H1 (cell line): ENCODE measurements at regions not wholly inside any gene's neighbourhood (a gene's known extent, or its start where the extent isn't known, plus 50 kb on each side); places are given as distances from the start of the nearest gene placed in this dataset.

Experiments used
- CTCF ChIA-PET: fragments of 300-600 bp; sonication (Branson Sonifier 250); formaldehyde crosslinking; loops from one replicate; lab custom pipeline; 2021; ENCODE audit not compliant: partially characterized antibody; lab: Charles Lee
- POLR2A ChIA-PET: fragments of 300-600 bp; sonication (Branson Sonifier 250); formaldehyde crosslinking; loops from one replicate; lab custom pipeline; 2021; ENCODE audit warnings: inconsistent platforms; ENCODE audit not compliant: partially characterized antibody; lab: Charles Lee
- DNase-seq, 2 experiments: peaks; one replicate each; pipeline versions ENCODE4 v3.0.0 to v3.0.0-alpha.2; 2010 to 2022; ENCODE audit warnings: low spot score in 2 of 2, low read depth in 1 of 2, mixed read lengths in 1 of 2
- FAIRE-seq: peaks from 2 replicates; lab custom pipeline; 2011; peaks lifted over from hg19 to GRCh38; lab: Jason Lieb, UNC
- H2AFZ ChIP-seq: 2 replicates; pipeline ENCODE4 v1.8.1; 2012; ENCODE audit warnings: low read length, inconsistent platforms
- H2AK5ac ChIP-seq: 2 replicates; pipeline ENCODE4 v1.6.1; 2013; ENCODE audit warnings: low read depth, low read length
- H2BK120ac ChIP-seq: replicated peaks from 2 replicates; pipeline ENCODE3; 2013; ENCODE audit warnings: low read depth, low read length, inconsistent platforms
- H2BK12ac ChIP-seq: 2 replicates; pipeline ENCODE4 v1.6.1; 2013; ENCODE audit warnings: low read depth, low read length
- H2BK15ac ChIP-seq: 2 replicates; pipeline ENCODE4 v1.6.1; 2013; ENCODE audit warnings: low read length
- H2BK20ac ChIP-seq: 2 replicates; pipeline ENCODE4 v1.6.1; 2013; ENCODE audit warnings: low read length
- H2BK5ac ChIP-seq: 2 replicates; pipeline ENCODE4 v1.6.1; 2013; ENCODE audit warnings: low read depth, low read length
- H3K14ac ChIP-seq: 2 replicates; pipeline ENCODE4 v1.6.1; 2013; ENCODE audit warnings: inconsistent platforms; ENCODE audit not compliant: insufficient read length
- H3K18ac ChIP-seq: 2 replicates; pipeline ENCODE4 v1.6.1; 2013; ENCODE audit warnings: low read length; ENCODE audit errors: extremely low read depth
- H3K23ac ChIP-seq: 2 replicates; pipeline ENCODE4 v1.6.1; 2013; ENCODE audit warnings: inconsistent platforms; ENCODE audit not compliant: insufficient read length
- H3K23me2 ChIP-seq: 2 replicates; pipeline ENCODE4 v1.6.1; 2013; ENCODE audit warnings: low read depth, low read length
- H3K27ac ChIP-seq: 2 replicates; pipeline ENCODE4 v1.6.1; 2011; ENCODE audit warnings: low read depth, low read length, inconsistent platforms
- H3K27me3 ChIP-seq, 4 experiments: replicated peaks in 1 of 4; 1 replicate in 1 of 4; 2 replicates in 3 of 4; pipeline versions ENCODE4 v1.6.1 to v1.8.1; 2011 to 2013; ENCODE audit warnings: low read length in 3 of 4, mild to moderate bottlenecking in 3 of 4, inconsistent platforms in 2 of 4, mixed read lengths in 2 of 4, moderate library complexity in 1 of 4; ENCODE audit not compliant: control insufficient read depth in 3 of 4, insufficient read depth in 3 of 4; ENCODE audit errors: extremely low read depth in 1 of 4
- H3K36me3 ChIP-seq, 4 experiments: 2 replicates each; pipeline versions ENCODE4 v1.6.1 to v1.8.1; 2011 to 2013; ENCODE audit warnings: mild to moderate bottlenecking in 4 of 4, low read length in 3 of 4, moderate library complexity in 2 of 4, control low read depth in 1 of 4, inconsistent platforms in 1 of 4; ENCODE audit not compliant: insufficient read depth in 4 of 4, control insufficient read depth in 2 of 4
- H3K4ac ChIP-seq: replicated peaks from 2 replicates; pipeline ENCODE3; 2013; ENCODE audit warnings: low read length, low read depth, mixed read lengths, inconsistent platforms; ENCODE audit not compliant: insufficient read length
- H3K4me1 ChIP-seq, 4 experiments: replicated peaks in 1 of 4; 1 replicate in 1 of 4; 2 replicates in 3 of 4; pipeline versions ENCODE4 v1.6.1 to v1.8.1; 2011 to 2013; ENCODE audit warnings: low read length in 3 of 4, inconsistent platforms in 2 of 4, mixed read lengths in 1 of 4; ENCODE audit not compliant: insufficient read depth in 4 of 4, control insufficient read depth in 3 of 4
- H3K4me2 ChIP-seq, 2 experiments: 2 replicates each; pipeline versions ENCODE4 v1.6.1 to v1.8.1; 2011 to 2013; ENCODE audit warnings: low read depth in 2 of 2, low read length in 2 of 2, control low read depth in 1 of 2, inconsistent platforms in 1 of 2, mild to moderate bottlenecking in 1 of 2; ENCODE audit not compliant: insufficient read depth in 1 of 2
- H3K4me3 ChIP-seq, 4 experiments: fragments of 200-600, 300-600 bp in 1 of 4; sonication (generic), shearing (Covaris generic), sonication (Bioruptor Twin) in 1 of 4; 2 replicates each; pipeline versions ENCODE4 v1.5.1 to v1.8.1; 2011 to 2016; ENCODE audit warnings: low read length in 4 of 4, low read depth in 3 of 4, control low read depth in 2 of 4, inconsistent platforms in 2 of 4, mild to moderate bottlenecking in 2 of 4, mixed read lengths in 1 of 4, moderate library complexity in 1 of 4; ENCODE audit not compliant: insufficient read depth in 2 of 4; ENCODE audit errors: extremely low read depth in 1 of 4
- H3K56ac ChIP-seq: replicated peaks from 2 replicates; pipeline ENCODE3; 2013; ENCODE audit warnings: low read depth, mild to moderate bottlenecking, mixed read lengths, low read length, inconsistent platforms; ENCODE audit not compliant: insufficient read length
- H3K79me1 ChIP-seq: 2 replicates; pipeline ENCODE4 v1.6.1; 2013; ENCODE audit warnings: low read depth, low read length, control low read depth
- H3K79me2 ChIP-seq, 2 experiments: 2 replicates each; pipeline versions ENCODE4 v1.6.1 to v1.8.1; 2012 to 2013; ENCODE audit warnings: low read length in 2 of 2, mild to moderate bottlenecking in 2 of 2, inconsistent platforms in 1 of 2; ENCODE audit not compliant: insufficient read depth in 2 of 2, control insufficient read depth in 1 of 2
- H3K9ac ChIP-seq, 4 experiments: replicated peaks in 1 of 4; 1 replicate in 1 of 4; 2 replicates in 3 of 4; pipeline versions ENCODE4 v1.6.1 to v1.8.1; 2011 to 2013; ENCODE audit warnings: low read depth in 3 of 4, low read length in 3 of 4, control low read depth in 2 of 4, mild to moderate bottlenecking in 2 of 4, moderate library complexity in 2 of 4, inconsistent platforms in 1 of 4; ENCODE audit errors: extremely low read depth in 1 of 4
- H3K9me3 ChIP-seq, 2 experiments: 2 replicates each; pipeline versions ENCODE4 v1.6.1 to v1.8.1; 2012 to 2013; ENCODE audit warnings: mild to moderate bottlenecking in 2 of 2, moderate library complexity in 2 of 2, control low read depth in 1 of 2, inconsistent platforms in 1 of 2, low read depth in 1 of 2, low read length in 1 of 2, mixed read lengths in 1 of 2; ENCODE audit not compliant: insufficient read depth in 2 of 2
- H4K20me1 ChIP-seq, 2 experiments: replicated peaks in 1 of 2; 2 replicates each; pipeline versions ENCODE3 to v1.8.1; 2011 to 2013; ENCODE audit warnings: inconsistent platforms in 2 of 2, low read length in 2 of 2, mild to moderate bottlenecking in 1 of 2; ENCODE audit not compliant: insufficient read depth in 2 of 2, control insufficient read depth in 1 of 2
- H4K5ac ChIP-seq: 2 replicates; pipeline ENCODE4 v1.6.1; 2013; ENCODE audit warnings: low read length, low read depth, mixed read lengths, inconsistent platforms; ENCODE audit not compliant: insufficient read length
- H4K8ac ChIP-seq: 2 replicates; pipeline ENCODE4 v1.8.0; 2013; ENCODE audit warnings: mild to moderate bottlenecking, moderate library complexity, low read length, inconsistent platforms; ENCODE audit not compliant: insufficient read depth; ENCODE audit errors: extremely low read depth
- H4K91ac ChIP-seq: replicated peaks from 2 replicates; pipeline ENCODE3; 2013; ENCODE audit warnings: low read length, mixed read lengths, inconsistent platforms; ENCODE audit not compliant: insufficient read length
- JUN ChIP-seq: IDR thresholded peaks from 2 replicates; pipeline ENCODE4 v1.6.1; 2011; ENCODE audit warnings: low read depth, mild to moderate bottlenecking, improper control_type of control experiment, low read length
- NANOG ChIP-seq: IDR thresholded peaks from 2 replicates; pipeline ENCODE4 v1.6.1; 2011; ENCODE audit warnings: low read length, low read depth, mild to moderate bottlenecking, inconsistent platforms; ENCODE audit not compliant: insufficient read depth, poor library complexity, severe bottlenecking
- RXRA ChIP-seq: IDR thresholded peaks from 2 replicates; pipeline ENCODE4 v1.6.1; 2011; ENCODE audit warnings: low read depth, mild to moderate bottlenecking, low read length, moderate library complexity; ENCODE audit not compliant: insufficient read depth
- WGBS, 2 experiments: shearing (Covaris generic) in 1 of 2; methylation state at CpG; one replicate each; pipeline versions ENCODE4 v1.1.6 to v1.1.7; 2013 to 2015; ENCODE audit warnings: low lambda C conversion rate in 2 of 2, mixed read lengths in 2 of 2, inconsistent platforms in 1 of 2, low coverage in 1 of 2, missing lambda C conversion rate in 1 of 2; ENCODE audit not compliant: insufficient replicate concordance in 2 of 2, insufficient coverage in 1 of 2, insufficient read length in 1 of 2; ENCODE audit errors: extremely low coverage in 1 of 2, missing lambda C conversion rate in 1 of 2; 5-methylcytosine and 5-hydroxymethylcytosine counted together

DNA sequence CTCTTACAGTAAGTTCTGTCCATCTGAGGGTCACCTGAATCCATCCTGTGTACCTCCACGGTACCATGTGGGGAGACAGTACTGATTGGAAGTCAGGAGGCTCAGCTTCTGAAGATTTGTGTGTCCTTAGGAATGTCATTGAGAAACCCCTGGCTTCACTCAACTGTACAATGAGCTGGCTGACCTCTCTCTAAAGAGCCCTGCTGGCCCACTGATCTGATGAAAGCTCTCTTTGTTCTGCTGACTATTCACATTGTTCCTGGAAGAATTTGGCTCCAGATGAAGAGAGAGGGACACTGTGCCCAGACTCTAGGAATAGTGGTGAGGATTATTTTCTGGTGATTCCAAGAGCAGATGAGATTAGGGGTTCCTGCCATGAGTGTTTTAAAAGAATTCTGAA is 141.2 kb downstream of the LURAP1L start:
- DNase-seq (peak in 1 of 2 experiments; percentile 5), FAIRE-seq (peak; percentile 69)
- peak overlapping the region; percentile 38; the same call in 1 of the 2 replicates for H2AFZ ChIP-seq
- no peaks in the 10 kb centered on the region for H3K27me3 ChIP-seq
- H3K27ac ChIP-seq = no peak overlapping the region
- H2BK15ac ChIP-seq = no peak overlapping the region
- no peak overlapping the region for H4K5ac ChIP-seq
- H4K20me1 ChIP-seq = no peaks in the 10 kb centered on the region
- no peak overlapping the region for H3K4me2 ChIP-seq
- no peaks in the 10 kb centered on the region for H3K9me3 ChIP-seq
- no peak overlapping the region for H3K56ac ChIP-seq
- no peaks in the 10 kb centered on the region for H3K23me2 ChIP-seq
- no peak overlapping the region for H3K14ac ChIP-seq
- no peak overlapping the region for H4K8ac ChIP-seq
- no peak overlapping the region for H2BK120ac ChIP-seq
- no peak overlapping the region for H3K4me3 ChIP-seq
- ChIA-PET CTCF (interaction anchor here (1.1 kb wide), 1 partner anchor 197 kb away, joined by 4 read pairs; no protein-coding TSS in a partner anchor), POLR2A (interaction anchor here (0.6 kb wide), 1 partner anchor 12 kb away, joined by 3 read pairs; no protein-coding TSS in a partner anchor)
- H3K9ac ChIP-seq = no peak overlapping the region
- no peaks in the 10 kb centered on the region for H3K36me3 ChIP-seq
- no peak overlapping the region for H2AK5ac ChIP-seq
- H3K4me1 ChIP-seq = 0 out of 7 replicates have a peak, but pooled peaks cover 0 to 3% (median 0%) of the 10 kb centered on the region in 4 experiments
- no peak overlapping the region for H2BK12ac ChIP-seq
- TF ChIP-seq NANOG = peak; percentile 84
- no peak for TF ChIP-seq RXRA
- no peak for TF ChIP-seq JUN
- WGBS, 2 experiments = 80% methylated on average over 1 of the region's 1 CpG; no CpG with 5 or more reads in 1 of the 2 experiments
- no peak overlapping the region for H2BK20ac ChIP-seq
- no peak overlapping the region for H2BK5ac ChIP-seq
- H3K79me2 ChIP-seq = no peaks in the 10 kb centered on the region
- H3K23ac ChIP-seq = no peak overlapping the region
- H4K91ac ChIP-seq = no peak overlapping the region
- no peak overlapping the region for H3K18ac ChIP-seq
- no peak overlapping the region for H3K4ac ChIP-seq
- H3K79me1 ChIP-seq = no peaks in the 10 kb centered on the region
